ENCODE measurements at regions not wholly inside any gene's neighbourhood (a gene's known extent, or its start where the extent isn't known, plus 50 kb on each side); places are given as distances from the start of the nearest gene placed in this dataset.

DNA sequence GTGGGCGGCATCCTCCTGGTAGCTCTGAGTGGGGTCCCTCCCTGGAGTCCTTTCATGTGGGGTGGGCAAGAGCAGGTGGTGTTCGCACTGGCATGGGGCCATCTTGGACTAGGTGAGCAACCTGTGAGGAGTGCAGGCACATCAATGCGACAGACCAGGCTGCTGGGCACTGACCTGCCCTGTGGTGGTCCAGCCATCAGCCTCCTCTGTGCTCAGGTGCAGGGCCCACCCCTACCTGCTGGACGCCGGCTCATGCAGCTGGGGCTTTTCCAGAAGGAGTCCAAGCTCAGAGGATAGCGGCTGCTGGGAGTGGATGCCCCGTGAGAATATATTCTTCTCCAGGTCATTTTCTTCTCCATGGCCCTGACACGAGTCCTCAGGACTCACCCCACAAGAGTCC is 424.4 kb downstream of the GLRX3 start:
- no peak for DNase-seq

GRCh38 chr10:130561681-130562080 is 425.5 kb downstream of the GLRX3 start:
- no peak for DNase-seq

- DNase-seq: no peak
Observed at GRCh38 chr10:130567011-130567410, 430.8 kb downstream of the GLRX3 start.

GRCh38 chr10:130567436-130567835 is 431.2 kb downstream of the GLRX3 start:
- DNase-seq: no peak

- no peak for DNase-seq
Observed at GRCh38 chr10:130568246-130568645, 432.1 kb downstream of the GLRX3 start.

DNA sequence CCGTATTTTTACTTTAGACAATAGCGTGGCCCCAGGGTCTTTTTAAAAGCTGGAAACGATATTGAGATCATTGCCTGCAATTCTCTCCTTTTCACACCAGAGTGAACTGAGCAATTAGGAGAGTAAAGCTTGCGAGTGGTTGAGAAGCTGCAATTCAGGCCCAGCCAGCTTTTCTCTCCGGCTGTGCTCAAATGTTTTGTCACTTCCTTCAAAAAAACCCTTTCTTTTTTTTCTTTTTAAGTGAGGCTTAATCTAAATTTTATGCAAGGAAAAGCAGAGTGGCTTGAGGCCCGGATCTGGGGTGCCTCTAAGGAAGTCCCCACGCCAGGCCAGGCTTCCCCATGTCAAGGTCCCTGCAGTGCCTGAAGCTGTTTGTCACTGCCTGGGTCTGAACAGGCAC is 433.9 kb downstream of the GLRX3 start:
- no peak for DNase-seq

DNA sequence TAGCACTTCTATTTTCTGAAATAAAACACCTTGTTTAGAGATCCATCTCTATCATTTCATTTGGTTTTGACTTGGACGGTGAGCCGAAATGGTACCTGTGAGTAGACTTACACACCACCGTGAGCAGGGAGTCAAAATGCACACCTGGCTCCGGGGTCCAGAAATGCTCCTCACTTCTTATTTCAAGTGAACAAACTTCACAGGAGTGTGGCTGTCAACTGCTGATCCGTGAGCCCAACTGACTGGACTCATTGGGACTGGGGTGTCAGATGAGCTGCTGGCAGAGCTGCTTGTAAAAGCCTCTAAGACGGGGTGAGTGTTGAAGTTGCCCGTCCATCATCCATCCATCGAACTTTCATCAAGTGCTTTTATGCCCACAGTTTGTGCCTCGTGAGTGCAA is 435.5 kb downstream of the GLRX3 start:
- DNase-seq: no peak

DNA sequence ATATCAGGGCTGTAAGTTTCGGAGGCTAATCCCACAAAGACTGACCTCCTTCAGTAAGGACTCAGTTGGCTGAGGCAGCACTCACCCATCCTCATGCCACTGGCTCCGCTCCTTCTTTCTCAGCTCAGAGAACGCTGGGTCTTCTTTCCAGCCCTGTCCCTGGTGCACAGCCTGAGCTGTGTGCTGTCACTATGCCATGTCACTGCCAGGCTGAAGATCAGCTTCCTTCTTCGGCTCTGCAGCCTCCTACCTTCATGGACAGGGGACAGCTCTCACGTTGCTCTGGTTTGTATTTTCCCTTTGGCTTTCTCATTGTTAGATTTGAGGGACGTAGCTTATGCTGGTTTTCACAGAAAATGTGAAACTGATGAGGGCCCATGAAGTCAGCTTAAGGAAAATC is 437.3 kb downstream of the GLRX3 start:
- DNase-seq: no peak

DNA sequence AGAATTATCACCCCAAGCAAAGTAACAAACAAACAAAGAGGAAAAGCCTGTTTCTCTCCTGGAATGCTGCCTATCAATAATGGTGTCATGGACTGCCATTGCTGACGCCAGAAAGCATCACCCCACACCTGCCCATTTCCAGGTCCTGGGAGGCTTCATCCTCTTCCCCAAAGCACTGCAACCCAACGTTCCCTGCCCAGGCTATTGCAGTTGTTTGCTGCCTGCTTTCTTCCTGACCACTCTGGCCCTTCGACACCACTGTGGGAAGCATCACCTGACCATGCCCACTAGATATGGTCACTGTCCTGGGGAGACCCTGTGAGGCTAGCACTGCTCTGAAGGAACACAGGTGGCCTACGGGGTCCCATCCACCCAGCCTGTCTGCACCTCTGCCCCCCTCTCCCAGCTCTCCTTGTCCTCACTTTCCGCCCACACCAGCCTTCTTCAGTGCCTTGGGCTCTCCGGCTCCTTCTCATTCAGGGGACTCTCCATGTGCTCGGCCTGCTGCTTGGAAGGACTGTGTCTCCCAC is 439.6 kb downstream of the GLRX3 start:
- no peak for DNase-seq

- DNase-seq: no peak
Observed at GRCh38 chr10:130576427-130576826, 440.2 kb downstream of the GLRX3 start.

GRCh38 chr10:130577039-130577438 is 440.8 kb downstream of the GLRX3 start:
- no peak for DNase-seq

DNA sequence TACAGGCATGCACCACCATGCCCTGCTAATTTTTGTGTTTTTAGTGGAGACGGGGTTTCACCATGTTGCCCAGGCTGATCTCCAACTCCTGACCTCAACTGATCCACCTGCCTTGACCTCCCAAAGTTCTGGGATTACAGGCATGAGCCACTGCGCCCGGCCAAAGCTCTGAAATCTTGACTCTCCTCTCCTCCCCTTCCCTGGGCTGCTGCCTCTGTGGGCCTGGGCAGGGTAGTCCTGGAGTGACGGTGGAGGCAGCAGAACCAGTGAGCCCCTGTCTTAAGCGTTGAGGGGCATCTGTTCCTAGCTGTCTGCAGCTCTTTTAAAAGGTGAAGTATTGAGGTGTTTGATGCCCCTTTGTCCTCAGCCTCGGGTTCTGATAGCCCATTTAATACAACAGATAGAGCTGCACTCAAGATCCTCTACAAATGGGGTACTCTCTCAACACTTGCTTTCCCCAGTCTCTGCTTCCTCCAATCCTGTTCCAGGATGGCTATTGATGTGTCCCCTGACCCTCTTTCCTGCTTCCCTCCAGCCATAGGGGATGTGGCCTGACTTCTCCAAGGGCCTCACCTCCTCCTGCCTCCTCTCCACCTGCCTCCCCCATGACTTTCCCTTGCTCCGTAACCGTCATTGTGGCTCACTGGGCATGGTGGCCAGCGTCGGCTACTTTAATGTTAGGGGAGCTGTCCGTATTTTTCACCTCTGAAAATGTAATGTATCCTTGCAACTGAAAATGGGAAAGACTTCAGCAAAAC is 442.5 kb downstream of the GLRX3 start:
- DNase-seq: no peak

DNA sequence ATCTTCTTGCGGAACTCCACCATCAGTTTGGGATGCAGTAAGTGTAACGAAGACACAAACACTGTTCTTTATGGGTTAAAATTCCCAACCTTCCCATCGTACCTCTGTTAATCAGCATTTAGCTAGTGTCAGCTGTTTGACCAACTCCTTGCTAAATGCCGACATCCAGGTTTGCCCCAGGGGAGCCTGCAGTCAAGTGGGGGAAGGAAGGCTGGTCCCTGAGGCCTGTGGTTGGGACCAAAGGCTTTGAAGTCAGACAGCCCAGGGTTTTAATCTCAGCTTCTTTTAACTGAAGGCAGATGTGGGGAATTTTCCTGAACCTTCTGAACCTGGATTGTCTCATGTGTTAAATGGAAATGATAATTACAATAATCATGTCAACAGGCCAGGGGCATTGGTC is 443.7 kb downstream of the GLRX3 start:
- no peak for DNase-seq

DNA sequence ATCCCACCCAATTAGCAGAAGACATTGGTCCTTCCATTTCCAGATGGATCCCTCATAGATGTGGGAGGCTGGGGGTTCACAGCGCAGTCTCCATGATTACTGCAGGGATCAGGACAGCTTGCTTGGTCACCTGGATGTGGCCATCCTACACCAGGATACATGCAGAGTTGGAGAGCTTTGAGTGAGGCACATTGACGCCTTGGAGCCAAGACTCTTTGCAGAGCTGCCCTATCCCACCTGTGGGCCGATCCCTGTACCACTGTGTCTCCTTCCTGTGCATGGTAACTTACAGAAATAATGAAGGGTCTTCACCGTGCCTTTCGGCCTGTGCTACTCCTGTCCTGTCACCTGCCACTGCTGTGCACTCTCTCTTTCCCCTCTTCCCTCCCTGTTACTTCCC is 444.8 kb downstream of the GLRX3 start:
- DNase-seq: no peak

- DNase-seq: no peak
Observed at GRCh38 chr10:130587718-130588117, 451.5 kb downstream of the GLRX3 start.

GRCh38 chr10:130606001-130606405 is 469.8 kb downstream of the GLRX3 start:
- DNase-seq: no peak

DNA sequence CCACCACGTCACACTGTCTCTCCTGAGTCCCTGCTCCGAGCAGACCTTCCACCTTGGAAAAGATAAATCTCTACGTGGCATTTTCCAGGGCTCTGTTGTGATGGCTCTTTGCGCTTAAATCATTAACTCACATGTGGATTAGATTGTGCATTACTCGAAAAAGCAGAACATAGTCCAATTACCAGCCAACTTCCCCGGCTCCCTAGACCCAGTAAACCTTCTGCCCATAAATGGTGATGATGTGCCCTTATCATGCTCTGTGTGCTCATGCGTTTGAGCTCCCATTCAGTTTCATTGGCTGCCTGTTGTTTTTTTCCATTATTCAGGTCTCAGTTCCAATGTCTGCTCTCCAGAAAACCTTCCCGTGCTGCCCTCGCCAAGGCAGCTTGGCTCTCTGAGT is 471.2 kb downstream of the GLRX3 start:
- no peak for DNase-seq

GRCh38 chr10:130611239-130611638 is 475.0 kb downstream of the GLRX3 start:
- DNase-seq: no peak

- no peak for DNase-seq
Observed at GRCh38 chr10:130615457-130615856, 479.3 kb downstream of the GLRX3 start.

- no peak for DNase-seq
Observed at GRCh38 chr10:130617985-130618384, 481.8 kb downstream of the GLRX3 start.

DNA sequence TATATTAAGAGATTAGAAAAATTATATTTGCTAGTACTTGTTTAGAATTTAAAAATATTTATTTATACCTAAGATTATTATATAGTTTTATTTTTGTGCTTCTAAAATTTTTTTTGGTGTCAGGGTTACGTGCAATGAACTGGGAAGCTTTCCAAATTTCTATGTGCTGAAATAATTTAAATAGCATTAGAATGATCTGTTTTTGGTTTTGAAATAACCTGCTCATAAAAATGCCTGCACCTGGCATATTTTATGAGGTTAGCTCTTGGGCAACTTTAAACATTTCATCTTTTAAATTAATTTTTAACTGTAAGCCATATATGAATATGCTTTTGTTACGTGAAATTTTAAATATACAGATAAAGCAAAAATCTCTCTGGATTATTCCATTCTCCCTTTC is 482.5 kb downstream of the GLRX3 start:
- no peak for DNase-seq

- DNase-seq: no peak
Observed at GRCh38 chr10:130621231-130621775, 485.1 kb downstream of the GLRX3 start.

GRCh38 chr10:130623680-130624267 is 487.6 kb downstream of the GLRX3 start:
- no peak for DNase-seq

Measured in occipital lobe (tissue), 1 donor.